ENCODE measurements at regions not wholly inside any gene's neighbourhood (a gene's known extent, or its start where the extent isn't known, plus 50 kb on each side); places are given as distances from the start of the nearest gene placed in this dataset.
A peak's percentile ranks its signal among the peaks of the same experiment; 100 is the strongest.

- WGBS, 2 donors: 67 to 86% methylated on average over 5 of the region's 5 CpGs
- H3K27me3 ChIP-seq: peaks cover 0 to 3% (median 0%) of the 10 kb centered on the region in 7 donors
- no peak overlapping the region for H3K27ac ChIP-seq
- intact Hi-C loops (cut with DNase I): loop anchor here in 1 of 10 donors (10.0 kb wide), 1 partner anchor 293 kb away; no protein-coding TSS in a partner anchor
- H3K4me1 ChIP-seq: peaks cover 0 to 7% (median 0%) of the 10 kb centered on the region in 9 donors
- TF ChIP-seq CTCF (IDR thresholded peaks at IDR 0.05): no peak
- no peaks in the 10 kb centered on the region for H3K9me3 ChIP-seq
- H3K4me3 ChIP-seq: no peak overlapping the region
- no peaks in the 10 kb centered on the region for H3K36me3 ChIP-seq
- DNase-seq: no peak
- ATAC-seq: no peak
Measured at GRCh38 chr6:90387383-90387775, 90.7 kb upstream of the BACH2 start.

GRCh38 chr6:90386399-90387382, 90.0 kb upstream of the BACH2 start:
- Histone ChIP-seq H3K4me3 (no peak overlapping the region), H3K9me3 (no peaks in the 10 kb centered on the region), H3K4me1 (peaks cover 0 to 7% (median 0%) of the 10 kb centered on the region in 9 donors), H3K27ac (no peak overlapping the region), H3K27me3 (peaks cover 0 to 3% (median 0%) of the 10 kb centered on the region in 7 donors), H3K36me3 (no peaks in the 10 kb centered on the region)
- ATAC-seq (peak in 5 of 8 donors; percentile 46 to 86 (median 65)), DNase-seq (peak in 1 of 2 donors; percentile 23)
- TF ChIP-seq CTCF (IDR thresholded peaks at IDR 0.05): no peak
- intact Hi-C loops (cut with DNase I): loop anchor here in 1 of 10 donors (10.0 kb wide), 1 partner anchor 292 kb away; no protein-coding TSS in a partner anchor
- 36 to 56% methylated on average over 10 of the region's 10 CpGs for WGBS, 2 donors

- 93 to 96% methylated on average over 1 of the region's 1 CpG for WGBS, 2 donors
- ATAC-seq: no peak
- Histone ChIP-seq H3K27ac (no peak overlapping the region), H3K4me1 (peaks cover 0 to 7% (median 0%) of the 10 kb centered on the region in 9 donors), H3K4me3 (no peak overlapping the region), H3K9me3 (no peaks in the 10 kb centered on the region), H3K36me3 (no peaks in the 10 kb centered on the region), H3K27me3 (peaks cover 0 to 5% (median 0%) of the 10 kb centered on the region in 7 donors)
- no peak for TF ChIP-seq CTCF (IDR thresholded peaks at IDR 0.05)
- DNase-seq: no peak
- intact Hi-C loops (cut with DNase I): loop anchor here in 1 of 10 donors (10.0 kb wide), 1 partner anchor 291 kb away; no protein-coding TSS in a partner anchor
Measured at GRCh38 chr6:90385759-90386313, 89.2 kb upstream of the BACH2 start.

GRCh38 chr6:90384720-90385119, 88.1 kb upstream of the BACH2 start:
- H3K4me1 ChIP-seq: peaks cover 0 to 7% (median 0%) of the 10 kb centered on the region in 9 donors
- H3K27ac ChIP-seq: no peak overlapping the region
- no peaks in the 10 kb centered on the region for H3K36me3 ChIP-seq
- H3K4me3 ChIP-seq: no peak overlapping the region
- H3K27me3 ChIP-seq: peaks cover 0 to 5% (median 0%) of the 10 kb centered on the region in 7 donors
- DNase-seq (no peak), ATAC-seq (no peak)
- intact Hi-C loops (cut with DNase I): loop anchor here in 1 of 10 donors (10.0 kb wide), 1 partner anchor 290 kb away; no protein-coding TSS in a partner anchor
- 69 to 81% methylated on average over 5 of the region's 5 CpGs for WGBS, 2 donors
- TF ChIP-seq CTCF (IDR thresholded peaks at IDR 0.05): no peak
- no peaks in the 10 kb centered on the region for H3K9me3 ChIP-seq
